Thyroid gland (tissue), 4 donors: ENCODE measurements at regions not wholly inside any gene's neighbourhood (a gene's known extent, or its start where the extent isn't known, plus 50 kb on each side); places are given as distances from the start of the nearest gene placed in this dataset.

Experiments
- DNase-seq, 2 donors: peaks; one replicate each; pipeline ENCODE4 v3.0.0-alpha.2; 2019
- H3K27ac ChIP-seq, 3 donors: fragments of 200-600 bp; sonication (generic); 1 replicate in 2 of 3; 2 replicates in 1 of 3; pipeline ENCODE4 v1.5.1; 2016 to 2019; ENCODE audit warnings: mild to moderate bottlenecking in 1 of 3, moderate library complexity in 1 of 3
- H3K27me3 ChIP-seq: fragments of 200-600 bp; sonication (generic); one replicate; pipeline ENCODE4 v1.5.1; 2019
- H3K36me3 ChIP-seq, 2 donors: fragments of 200-600 bp; sonication (generic); one replicate each; pipeline ENCODE4 v1.5.1; 2016 to 2019
- H3K4me1 ChIP-seq, 2 donors: fragments of 200-600 bp; sonication (generic); one replicate each; pipeline ENCODE4 v1.5.1; 2017 to 2019
- H3K4me3 ChIP-seq, 3 donors: fragments of 200-600 bp; sonication (generic); replicated peaks in 1 of 3; 1 replicate in 2 of 3; 2 replicates in 1 of 3; pipeline ENCODE4 v1.5.1; 2016; ENCODE audit warnings: mild to moderate bottlenecking in 1 of 3
- H3K9me3 ChIP-seq: fragments of 200-600 bp; sonication (generic); one replicate; pipeline ENCODE4 v1.5.1; 2017
- CTCF ChIP-seq, 6 experiments: fragments of 200-600 bp in 3 of 6; fragments of 450-650 bp in 3 of 6; sonication (generic) in 3 of 6; IDR thresholded peaks; one replicate each; pipeline ENCODE4 v1.5.1; 2016 to 2019; ENCODE audit warnings: antibody characterized with exemption in 6 of 6, mild to moderate bottlenecking in 2 of 6, inconsistent platforms in 1 of 6, moderate library complexity in 1 of 6
- POLR2A ChIP-seq, 2 donors: fragments of 450-650 bp; IDR thresholded peaks; one replicate each; pipeline ENCODE4 v1.6.1; 2017; ENCODE audit warnings: antibody characterized with exemption in 2 of 2, mild to moderate bottlenecking in 2 of 2, moderate library complexity in 1 of 2
- WGBS, 2 donors: methylation state at CpG; one replicate each; pipeline ENCODE4 v1.1.5; 2017; 5-methylcytosine and 5-hydroxymethylcytosine counted together
- intact Hi-C: fragments of 100-400 bp; cut with DNase I; formaldehyde crosslinking; loops from one replicate; pipeline ENCODE4 v1.15.1; 2023

DNA sequence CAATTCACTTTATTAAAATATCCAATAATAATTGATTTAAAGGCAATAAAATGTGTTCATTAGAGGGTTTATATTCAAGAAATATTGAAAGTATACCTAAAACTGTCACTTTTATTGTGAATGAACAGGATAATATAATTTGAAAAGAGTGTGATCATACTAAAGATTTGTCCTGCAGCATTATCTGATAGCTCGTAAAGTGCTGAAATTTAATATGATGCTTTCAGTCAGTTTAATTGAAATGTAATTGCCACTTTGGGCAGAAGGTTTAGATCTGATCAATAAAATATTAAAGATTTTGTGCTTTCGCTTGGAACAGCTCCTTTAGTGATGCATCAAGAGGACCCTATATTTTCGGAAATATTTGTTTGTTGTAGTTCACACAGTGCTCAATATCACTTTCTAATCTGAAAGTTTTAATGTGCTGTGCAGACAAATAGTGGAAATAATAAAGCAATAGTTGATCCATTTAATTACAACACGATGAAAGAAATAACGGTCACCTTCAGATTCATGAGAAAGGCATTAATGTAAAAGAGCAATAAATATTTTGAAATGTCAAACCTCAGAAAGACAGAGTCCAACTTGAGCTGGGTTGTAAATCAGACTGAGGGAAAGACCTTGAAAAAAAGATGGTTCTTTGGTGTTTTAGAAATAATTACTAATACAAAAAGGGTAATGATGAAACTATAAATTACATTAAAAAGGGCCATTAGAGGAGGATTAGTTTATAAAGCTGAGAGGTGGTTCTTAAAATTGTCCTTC lies 129.7 kb upstream of the MEIS2 start:
- Histone ChIP-seq H3K4me1 (no peaks in the 10 kb centered on the region), H3K36me3 (no peaks in the 10 kb centered on the region), H3K27me3 (no peaks in the 10 kb centered on the region), H3K4me3 (no peak overlapping the region), H3K9me3 (no peaks in the 10 kb centered on the region), H3K27ac (no peak overlapping the region)
- no peak for DNase-seq
- 93 to 94% methylated on average over 5 of the region's 5 CpGs for WGBS, 2 donors
- intact Hi-C loops: no loop called here
- TF ChIP-seq CTCF (IDR thresholded peaks at IDR 0.05) (no peak), POLR2A (IDR thresholded peaks at IDR 0.05) (no peak)

GRCh38 chr15:37245358-37245757 lies 145.0 kb upstream of the MEIS2 start:
- 51 to 56% methylated on average over 2 of the region's 2 CpGs for WGBS, 2 donors
- no peaks in the 10 kb centered on the region for H3K9me3 ChIP-seq
- H3K36me3 ChIP-seq: no peaks in the 10 kb centered on the region
- no peaks in the 10 kb centered on the region for H3K4me1 ChIP-seq
- DNase-seq: no peak
- no peaks in the 10 kb centered on the region for H3K27me3 ChIP-seq
- H3K4me3 ChIP-seq: no peak overlapping the region
- H3K27ac ChIP-seq: no peak overlapping the region
- TF ChIP-seq POLR2A (IDR thresholded peaks at IDR 0.05) (no peak), CTCF (IDR thresholded peaks at IDR 0.05) (no peak)
- intact Hi-C loops: no loop called here

- Histone ChIP-seq H3K27ac (no peak overlapping the region), H3K4me3 (no peak overlapping the region), H3K36me3 (no peaks in the 10 kb centered on the region), H3K4me1 (no peaks in the 10 kb centered on the region), H3K9me3 (no peaks in the 10 kb centered on the region), H3K27me3 (no peaks in the 10 kb centered on the region)
- intact Hi-C loops: no loop called here
- no peak for DNase-seq
- TF ChIP-seq CTCF (IDR thresholded peaks at IDR 0.05) (no peak), POLR2A (IDR thresholded peaks at IDR 0.05) (no peak)
- 85 to 89% methylated on average over 1 of the region's 1 CpG for WGBS, 2 donors
These were observed 145.7 kb upstream of the MEIS2 start for GRCh38 chr15:37246065-37246464.

DNA sequence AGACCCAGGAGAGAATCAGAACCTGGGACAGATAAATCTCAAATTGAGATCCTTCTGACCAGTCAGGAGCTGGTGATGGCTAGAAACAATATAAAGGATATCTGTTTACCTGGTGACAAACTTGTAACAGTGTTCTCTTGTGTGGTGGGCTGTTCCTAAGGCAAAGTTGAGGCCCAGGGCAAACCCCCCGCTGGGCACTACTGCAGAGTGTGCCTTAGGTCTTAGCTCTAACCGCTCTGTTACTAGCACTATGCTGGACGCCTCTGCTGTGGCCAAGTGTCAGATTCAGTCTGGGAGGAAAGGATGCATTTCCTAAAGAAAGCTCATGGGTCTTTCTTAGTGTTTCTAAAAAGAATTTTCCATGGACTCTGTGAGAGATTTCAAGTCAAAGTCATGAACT lies 146.5 kb upstream of the MEIS2 start:
- TF ChIP-seq POLR2A (IDR thresholded peaks at IDR 0.05) (no peak), CTCF (IDR thresholded peaks at IDR 0.05) (no peak)
- no peaks in the 10 kb centered on the region for H3K27me3 ChIP-seq
- 79 to 95% methylated on average over 3 of the region's 3 CpGs for WGBS, 2 donors

GRCh38 chr15:37249249-37249648 lies 148.9 kb upstream of the MEIS2 start:
- H3K4me1 ChIP-seq: no peaks in the 10 kb centered on the region
- no peaks in the 10 kb centered on the region for H3K9me3 ChIP-seq
- H3K27me3 ChIP-seq: no peaks in the 10 kb centered on the region
- no peak for DNase-seq
- no peak overlapping the region for H3K4me3 ChIP-seq
- TF ChIP-seq POLR2A (IDR thresholded peaks at IDR 0.05) (no peak), CTCF (IDR thresholded peaks at IDR 0.05) (no peak)
- H3K36me3 ChIP-seq: no peaks in the 10 kb centered on the region
- intact Hi-C loops: no loop called here
- no peak overlapping the region for H3K27ac ChIP-seq

More for the DNA sequence above, 146.5 kb upstream of the MEIS2 start:
- DNase-seq: no peak
- Histone ChIP-seq H3K36me3 (no peaks in the 10 kb centered on the region), H3K9me3 (no peaks in the 10 kb centered on the region), H3K27ac (no peak overlapping the region), H3K4me3 (no peak overlapping the region), H3K4me1 (no peaks in the 10 kb centered on the region)
- intact Hi-C loops: no loop called here
